ENCODE measurements at regions not wholly inside any gene's neighbourhood (a gene's known extent, or its start where the extent isn't known, plus 50 kb on each side); places are given as distances from the start of the nearest gene placed in this dataset.

DNA sequence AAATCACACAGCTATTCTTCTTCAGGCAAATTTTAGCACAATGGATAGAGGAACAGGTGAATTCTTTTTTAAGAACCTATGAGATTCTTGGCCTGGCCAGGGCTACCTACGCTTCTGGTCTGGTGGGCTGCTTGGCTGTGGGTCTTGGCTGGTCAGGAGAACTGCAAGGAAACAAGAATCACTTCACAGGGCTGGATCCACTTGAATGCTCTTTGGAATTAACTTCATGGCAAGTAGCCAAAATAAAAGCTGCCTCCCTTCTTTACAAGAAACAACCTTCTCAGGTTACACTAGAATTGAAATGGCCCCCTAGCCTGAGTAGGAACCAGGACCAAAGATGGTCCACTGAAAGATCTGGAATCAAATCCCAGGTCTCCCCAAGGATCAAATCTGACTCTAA, 519.1 kb downstream of the IQCM start:
- H3K27me3 ChIP-seq, result no peaks in the 10 kb centered on the region
- no peaks in the 10 kb centered on the region for H3K4me1 ChIP-seq
- no peak for ATAC-seq
- no peak overlapping the region for H3K27ac ChIP-seq
- no peak for DNase-seq
- no peak overlapping the region for H3K4me3 ChIP-seq
- WGBS, 2 donors, result 60 to 87% methylated on average over 1 of the region's 1 CpG
- no peaks in the 10 kb centered on the region for H3K9me3 ChIP-seq
- TF ChIP-seq POLR2A (IDR thresholded peaks at IDR 0.05), result no peak
- TF ChIP-seq, protein P1, sequence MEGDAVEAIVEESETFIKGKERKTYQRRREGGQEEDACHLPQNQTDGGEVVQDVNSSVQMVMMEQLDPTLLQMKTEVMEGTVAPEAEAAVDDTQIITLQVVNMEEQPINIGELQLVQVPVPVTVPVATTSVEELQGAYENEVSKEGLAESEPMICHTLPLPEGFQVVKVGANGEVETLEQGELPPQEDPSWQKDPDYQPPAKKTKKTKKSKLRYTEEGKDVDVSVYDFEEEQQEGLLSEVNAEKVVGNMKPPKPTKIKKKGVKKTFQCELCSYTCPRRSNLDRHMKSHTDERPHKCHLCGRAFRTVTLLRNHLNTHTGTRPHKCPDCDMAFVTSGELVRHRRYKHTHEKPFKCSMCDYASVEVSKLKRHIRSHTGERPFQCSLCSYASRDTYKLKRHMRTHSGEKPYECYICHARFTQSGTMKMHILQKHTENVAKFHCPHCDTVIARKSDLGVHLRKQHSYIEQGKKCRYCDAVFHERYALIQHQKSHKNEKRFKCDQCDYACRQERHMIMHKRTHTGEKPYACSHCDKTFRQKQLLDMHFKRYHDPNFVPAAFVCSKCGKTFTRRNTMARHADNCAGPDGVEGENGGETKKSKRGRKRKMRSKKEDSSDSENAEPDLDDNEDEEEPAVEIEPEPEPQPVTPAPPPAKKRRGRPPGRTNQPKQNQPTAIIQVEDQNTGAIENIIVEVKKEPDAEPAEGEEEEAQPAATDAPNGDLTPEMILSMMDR (IDR thresholded peaks at IDR 0.05), result no peak
- intact Hi-C loops (cut with DNase I), result no loop called here
- no peaks in the 10 kb centered on the region for H3K36me3 ChIP-seq (replicated peaks in 1 of 2; ENCODE audit: insufficient read depth in 1 of 2, low read depth in 2 of 2)

DNA sequence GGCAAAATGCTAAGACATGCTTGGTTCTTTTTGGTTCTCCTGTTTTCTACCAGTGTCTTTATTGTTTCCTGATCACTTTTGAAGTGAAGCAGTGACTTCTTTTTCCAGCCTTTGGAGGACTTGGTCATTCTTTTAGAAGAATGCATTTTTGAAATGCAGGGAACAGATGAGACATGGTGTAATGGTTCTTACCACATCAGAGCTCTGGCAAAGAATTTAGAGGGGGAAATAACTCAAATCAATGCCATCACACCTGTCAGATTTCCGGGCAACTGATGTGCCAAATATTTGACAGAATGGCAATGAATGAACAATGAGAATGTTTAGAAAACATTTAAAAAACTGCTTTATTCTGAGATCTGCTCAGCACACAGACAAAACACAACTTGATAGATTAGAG, 519.6 kb downstream of the IQCM start:
- intact Hi-C loops (cut with DNase I), result no loop called here
- ATAC-seq, result no peak
- no peaks in the 10 kb centered on the region for H3K36me3 ChIP-seq (replicated peaks in 1 of 2; ENCODE audit: insufficient read depth in 1 of 2, low read depth in 2 of 2)

DNA sequence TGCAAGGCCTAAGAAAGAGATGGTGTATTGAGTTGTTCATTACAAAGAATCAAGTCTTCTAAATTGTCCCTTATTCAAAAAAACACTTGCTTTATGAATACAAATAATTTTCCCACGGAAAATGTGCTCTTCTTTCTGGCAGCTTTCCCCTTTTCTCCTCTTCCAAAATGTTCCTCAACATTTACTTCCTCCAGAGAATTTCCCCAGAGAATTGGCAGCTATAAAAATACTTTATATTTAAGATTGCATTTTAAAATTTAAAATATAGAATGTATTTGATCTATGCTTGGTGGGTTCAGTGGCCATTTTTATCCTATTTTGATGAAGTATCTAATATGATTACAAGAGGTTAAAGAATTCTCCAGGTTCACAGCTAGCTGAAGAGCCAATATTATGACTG, 521.0 kb downstream of the IQCM start:
- Histone ChIP-seq H3K27me3 (no peaks in the 10 kb centered on the region), H3K4me3 (no peak overlapping the region), H3K27ac (no peak overlapping the region), H3K9me3 (no peaks in the 10 kb centered on the region), H3K4me1 (no peaks in the 10 kb centered on the region), H3K36me3 (replicated peaks in 1 of 2; ENCODE audit: insufficient read depth in 1 of 2, low read depth in 2 of 2) (no peaks in the 10 kb centered on the region)
- no peak for DNase-seq
- TF ChIP-seq, protein P1 (IDR thresholded peaks at IDR 0.05), result no peak
- no peak for TF ChIP-seq POLR2A (IDR thresholded peaks at IDR 0.05)
- 41 to 49% methylated on average over 1 of the region's 1 CpG for WGBS, 2 donors
- intact Hi-C loops (cut with DNase I), result no loop called here
- ATAC-seq, result no peak

More for the DNA sequence above, 519.6 kb downstream of the IQCM start:
- DNase-seq, result no peak
- WGBS, 2 donors, result 37 to 45% methylated on average over 1 of the region's 1 CpG
- no peak overlapping the region for H3K4me3 ChIP-seq
- no peaks in the 10 kb centered on the region for H3K9me3 ChIP-seq
- H3K4me1 ChIP-seq, result no peaks in the 10 kb centered on the region
- TF ChIP-seq POLR2A (IDR thresholded peaks at IDR 0.05), result no peak
- TF ChIP-seq, protein P1 (IDR thresholded peaks at IDR 0.05), result no peak
- H3K27me3 ChIP-seq, result no peaks in the 10 kb centered on the region
- H3K27ac ChIP-seq, result no peak overlapping the region

DNA sequence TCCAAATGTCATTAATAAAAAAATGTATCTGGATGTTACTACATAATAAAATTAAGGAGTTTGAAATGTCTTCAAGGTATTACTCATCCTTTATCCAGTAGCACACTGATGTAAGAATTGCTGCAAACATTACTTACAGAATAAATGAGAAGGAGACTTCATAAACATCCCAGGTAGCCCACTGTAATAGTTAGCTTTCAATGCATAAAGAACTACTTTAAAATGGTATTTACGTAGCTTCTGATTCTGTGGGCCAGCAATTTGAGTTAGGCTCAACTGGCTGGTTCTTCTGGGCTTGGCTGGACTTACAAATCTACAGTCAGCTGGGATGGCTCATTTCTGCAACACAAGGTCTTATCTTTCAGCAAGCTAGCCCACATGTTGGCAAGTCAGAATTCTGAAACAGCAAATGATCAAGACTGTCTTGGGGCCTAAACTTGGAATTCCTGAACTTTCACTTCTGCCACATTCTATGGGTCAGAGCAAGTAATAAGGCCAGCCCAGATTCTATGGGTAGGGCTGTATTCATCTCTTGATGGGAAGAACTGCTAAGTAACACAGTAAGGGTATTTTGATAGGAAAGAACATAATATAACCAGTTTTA, 522.5 kb downstream of the IQCM start:
- WGBS, 2 donors, result 59 to 67% methylated on average over 1 of the region's 1 CpG
- H3K27ac ChIP-seq, result no peak overlapping the region
- no peaks in the 10 kb centered on the region for H3K27me3 ChIP-seq
- no peaks in the 10 kb centered on the region for H3K4me1 ChIP-seq
- H3K4me3 ChIP-seq, result no peak overlapping the region
- DNase-seq (no peak), ATAC-seq (no peak)
- no peaks in the 10 kb centered on the region for H3K9me3 ChIP-seq
- TF ChIP-seq, protein P1 (IDR thresholded peaks at IDR 0.05), result no peak
- no peak for TF ChIP-seq POLR2A (IDR thresholded peaks at IDR 0.05)
- no peaks in the 10 kb centered on the region for H3K36me3 ChIP-seq (replicated peaks in 1 of 2; ENCODE audit: insufficient read depth in 1 of 2, low read depth in 2 of 2)
- intact Hi-C loops (cut with DNase I), result no loop called here

DNA sequence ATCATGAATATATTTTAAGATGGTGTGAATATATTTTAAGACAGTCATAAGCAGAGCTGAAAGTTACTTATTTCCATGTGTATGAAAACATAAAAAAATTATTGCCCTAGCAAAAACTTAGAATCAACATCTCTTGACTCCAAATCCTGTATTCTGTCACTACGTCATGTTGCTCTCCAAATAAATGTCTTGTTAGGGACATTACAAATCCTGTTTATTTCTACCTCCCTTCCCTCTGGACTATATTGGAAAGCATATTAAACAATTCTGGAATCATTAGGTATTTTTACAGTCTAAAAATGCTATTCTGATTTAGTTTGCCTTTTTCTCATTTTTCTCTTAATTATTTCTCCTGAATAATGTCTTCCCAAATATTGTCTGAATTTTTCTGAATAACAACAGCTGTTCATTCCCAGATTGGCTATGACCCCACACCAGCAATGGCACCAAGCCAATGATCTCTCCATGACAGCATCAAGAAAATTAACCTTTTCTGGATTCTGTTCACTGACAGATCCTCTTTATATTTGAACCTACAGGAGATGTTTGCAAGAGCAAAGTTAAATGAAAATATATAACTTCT, 523.1 kb downstream of the IQCM start:
- 69 to 78% methylated on average over 1 of the region's 1 CpG for WGBS, 2 donors
- Histone ChIP-seq H3K36me3 (replicated peaks in 1 of 2; ENCODE audit: insufficient read depth in 1 of 2, low read depth in 2 of 2) (no peaks in the 10 kb centered on the region), H3K4me1 (no peaks in the 10 kb centered on the region), H3K9me3 (no peaks in the 10 kb centered on the region), H3K4me3 (no peak overlapping the region), H3K27me3 (no peaks in the 10 kb centered on the region), H3K27ac (no peak overlapping the region)
- intact Hi-C loops (cut with DNase I), result no loop called here
- TF ChIP-seq, protein P1 (IDR thresholded peaks at IDR 0.05), result no peak
- TF ChIP-seq POLR2A (IDR thresholded peaks at IDR 0.05), result no peak
- DNase-seq (no peak), ATAC-seq (no peak)
